ENCODE measurements at regions not wholly inside any gene's neighbourhood (a gene's known extent, or its start where the extent isn't known, plus 50 kb on each side); places are given as distances from the start of the nearest gene placed in this dataset.

DNA sequence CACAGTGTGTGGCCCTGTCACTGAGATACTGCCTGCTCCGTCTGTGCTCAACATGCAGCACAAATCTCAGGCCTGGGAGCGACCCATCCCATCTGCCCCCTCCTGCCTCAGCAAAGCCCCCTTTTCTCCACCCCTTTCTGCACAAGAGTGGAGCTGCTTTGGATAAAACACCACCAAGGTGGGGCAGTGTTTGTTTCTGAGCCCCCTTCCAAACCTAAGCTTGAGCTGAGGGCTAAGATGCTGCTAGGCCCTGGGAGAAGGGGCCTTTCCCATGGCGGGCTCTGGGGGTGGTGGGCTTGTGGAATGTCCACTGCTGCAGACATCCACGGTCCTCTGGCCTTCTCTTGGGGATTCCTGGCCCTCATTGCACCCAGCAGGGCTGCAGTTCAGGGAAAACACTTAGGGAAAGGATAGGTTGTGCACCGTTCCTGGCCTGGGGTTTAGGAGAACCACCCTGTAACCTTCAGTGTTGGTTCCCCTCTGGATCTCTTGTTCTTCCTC is 594.1 kb downstream of the TBC1D22A start:
- Histone ChIP-seq H3F3A (replicated peaks; ENCODE audit: low read depth) (no peaks in the 10 kb centered on the region), H3K4me3 (no peak overlapping the region), H3K79me2 (replicated peaks; ENCODE audit: insufficient read depth) (no peaks in the 10 kb centered on the region), H3K27me3 (ENCODE audit: insufficient read depth) (no peaks in the 10 kb centered on the region), H3K36me3 (ENCODE audit: insufficient read depth) (no peaks in the 10 kb centered on the region), H2AFZ (no peak overlapping the region), H3K4me2 (no peak overlapping the region), H3K4me1 (ENCODE audit: insufficient read depth) (no peaks in the 10 kb centered on the region), H4K20me1 (replicated peaks; ENCODE audit: insufficient read depth) (no peaks in the 10 kb centered on the region), H3K27ac (ENCODE audit: low read depth) (no peak overlapping the region), H3K9me2 (ENCODE audit: insufficient read depth) (no peaks in the 10 kb centered on the region)
- Mint-ChIP-seq H3K27ac (no peak overlapping the region), H3K27me3 (ENCODE audit: insufficient read depth, low read depth, poor library complexity) (no peaks in the 10 kb centered on the region), H3K9me3 (peaks cover 100% of the 10 kb centered on the region), H3K4me1 (no peaks in the 10 kb centered on the region), H3K36me3 (ENCODE audit: low read depth) (peaks cover 56% of the 10 kb centered on the region), H3K4me3 (no peak overlapping the region)
- TF ChIP-seq, protein P1, sequence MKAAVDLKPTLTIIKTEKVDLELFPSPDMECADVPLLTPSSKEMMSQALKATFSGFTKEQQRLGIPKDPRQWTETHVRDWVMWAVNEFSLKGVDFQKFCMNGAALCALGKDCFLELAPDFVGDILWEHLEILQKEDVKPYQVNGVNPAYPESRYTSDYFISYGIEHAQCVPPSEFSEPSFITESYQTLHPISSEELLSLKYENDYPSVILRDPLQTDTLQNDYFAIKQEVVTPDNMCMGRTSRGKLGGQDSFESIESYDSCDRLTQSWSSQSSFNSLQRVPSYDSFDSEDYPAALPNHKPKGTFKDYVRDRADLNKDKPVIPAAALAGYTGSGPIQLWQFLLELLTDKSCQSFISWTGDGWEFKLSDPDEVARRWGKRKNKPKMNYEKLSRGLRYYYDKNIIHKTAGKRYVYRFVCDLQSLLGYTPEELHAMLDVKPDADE (IDR thresholded peaks at IDR 0.05): no peak
- no peak for TF ChIP-seq POLR2AphosphoS5 (IDR thresholded peaks at IDR 0.05; ENCODE audit: low read depth)
- TF ChIP-seq, protein P2, sequence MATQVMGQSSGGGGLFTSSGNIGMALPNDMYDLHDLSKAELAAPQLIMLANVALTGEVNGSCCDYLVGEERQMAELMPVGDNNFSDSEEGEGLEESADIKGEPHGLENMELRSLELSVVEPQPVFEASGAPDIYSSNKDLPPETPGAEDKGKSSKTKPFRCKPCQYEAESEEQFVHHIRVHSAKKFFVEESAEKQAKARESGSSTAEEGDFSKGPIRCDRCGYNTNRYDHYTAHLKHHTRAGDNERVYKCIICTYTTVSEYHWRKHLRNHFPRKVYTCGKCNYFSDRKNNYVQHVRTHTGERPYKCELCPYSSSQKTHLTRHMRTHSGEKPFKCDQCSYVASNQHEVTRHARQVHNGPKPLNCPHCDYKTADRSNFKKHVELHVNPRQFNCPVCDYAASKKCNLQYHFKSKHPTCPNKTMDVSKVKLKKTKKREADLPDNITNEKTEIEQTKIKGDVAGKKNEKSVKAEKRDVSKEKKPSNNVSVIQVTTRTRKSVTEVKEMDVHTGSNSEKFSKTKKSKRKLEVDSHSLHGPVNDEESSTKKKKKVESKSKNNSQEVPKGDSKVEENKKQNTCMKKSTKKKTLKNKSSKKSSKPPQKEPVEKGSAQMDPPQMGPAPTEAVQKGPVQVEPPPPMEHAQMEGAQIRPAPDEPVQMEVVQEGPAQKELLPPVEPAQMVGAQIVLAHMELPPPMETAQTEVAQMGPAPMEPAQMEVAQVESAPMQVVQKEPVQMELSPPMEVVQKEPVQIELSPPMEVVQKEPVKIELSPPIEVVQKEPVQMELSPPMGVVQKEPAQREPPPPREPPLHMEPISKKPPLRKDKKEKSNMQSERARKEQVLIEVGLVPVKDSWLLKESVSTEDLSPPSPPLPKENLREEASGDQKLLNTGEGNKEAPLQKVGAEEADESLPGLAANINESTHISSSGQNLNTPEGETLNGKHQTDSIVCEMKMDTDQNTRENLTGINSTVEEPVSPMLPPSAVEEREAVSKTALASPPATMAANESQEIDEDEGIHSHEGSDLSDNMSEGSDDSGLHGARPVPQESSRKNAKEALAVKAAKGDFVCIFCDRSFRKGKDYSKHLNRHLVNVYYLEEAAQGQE (IDR thresholded peaks at IDR 0.05; ENCODE audit: unreplicated experiment): no peak
- TF ChIP-seq, protein P3, sequence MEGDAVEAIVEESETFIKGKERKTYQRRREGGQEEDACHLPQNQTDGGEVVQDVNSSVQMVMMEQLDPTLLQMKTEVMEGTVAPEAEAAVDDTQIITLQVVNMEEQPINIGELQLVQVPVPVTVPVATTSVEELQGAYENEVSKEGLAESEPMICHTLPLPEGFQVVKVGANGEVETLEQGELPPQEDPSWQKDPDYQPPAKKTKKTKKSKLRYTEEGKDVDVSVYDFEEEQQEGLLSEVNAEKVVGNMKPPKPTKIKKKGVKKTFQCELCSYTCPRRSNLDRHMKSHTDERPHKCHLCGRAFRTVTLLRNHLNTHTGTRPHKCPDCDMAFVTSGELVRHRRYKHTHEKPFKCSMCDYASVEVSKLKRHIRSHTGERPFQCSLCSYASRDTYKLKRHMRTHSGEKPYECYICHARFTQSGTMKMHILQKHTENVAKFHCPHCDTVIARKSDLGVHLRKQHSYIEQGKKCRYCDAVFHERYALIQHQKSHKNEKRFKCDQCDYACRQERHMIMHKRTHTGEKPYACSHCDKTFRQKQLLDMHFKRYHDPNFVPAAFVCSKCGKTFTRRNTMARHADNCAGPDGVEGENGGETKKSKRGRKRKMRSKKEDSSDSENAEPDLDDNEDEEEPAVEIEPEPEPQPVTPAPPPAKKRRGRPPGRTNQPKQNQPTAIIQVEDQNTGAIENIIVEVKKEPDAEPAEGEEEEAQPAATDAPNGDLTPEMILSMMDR (conservative IDR thresholded peaks at IDR 0.05; ENCODE audit: low read depth in 2 of 2): no peak
- TF ChIP-seq EZH2phosphoT487 (IDR thresholded peaks at IDR 0.05; ENCODE audit: unreplicated experiment): no peak
- TF ChIP-seq JUNB (IDR thresholded peaks at IDR 0.05; ENCODE audit: unreplicated experiment): no peak
- no peak for TF ChIP-seq CREB1 (CRISPR knock-in tag; IDR thresholded peaks at IDR 0.05; ENCODE audit: low read depth)
- DNase-seq (ENCODE audit: low spot score) (no peak), ATAC-seq (no peak)

DNA sequence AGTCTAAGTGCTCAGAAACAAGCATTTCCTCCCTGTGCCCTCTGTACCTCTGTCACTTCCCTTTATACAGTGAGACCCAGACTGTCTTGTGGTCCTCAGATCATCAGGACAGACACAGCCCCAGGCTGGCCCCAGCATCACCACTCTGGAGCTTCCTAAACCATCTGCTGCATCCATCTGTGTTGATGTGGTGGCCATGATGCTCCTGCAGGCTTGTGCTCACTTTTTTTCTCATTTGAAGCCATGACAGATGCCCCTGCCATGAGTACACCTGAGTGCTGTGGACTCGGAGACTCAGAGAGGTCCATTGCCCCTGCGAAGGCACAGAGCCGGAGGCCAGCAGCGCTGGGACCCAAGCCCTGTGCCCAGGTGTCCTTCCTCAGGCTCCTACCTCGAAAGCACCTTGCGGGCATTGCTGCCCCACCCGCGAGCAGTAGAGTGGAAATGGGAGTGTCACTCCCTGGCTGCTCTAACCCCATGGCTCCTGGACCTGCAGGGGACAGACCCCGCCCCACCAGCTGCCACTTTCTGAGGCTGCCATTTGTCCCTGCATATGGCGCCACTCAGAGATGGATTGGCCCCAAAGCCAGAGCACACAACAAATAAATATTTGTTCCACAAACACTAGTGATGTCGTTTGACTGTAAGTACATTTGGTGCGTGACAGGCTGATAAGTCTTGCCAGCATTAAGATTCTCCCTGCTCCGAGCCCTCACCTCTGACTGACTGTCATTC is 593.5 kb downstream of the TBC1D22A start:
- Histone ChIP-seq H4K20me1 (replicated peaks; ENCODE audit: insufficient read depth) (no peaks in the 10 kb centered on the region), H3K9me2 (ENCODE audit: insufficient read depth) (no peaks in the 10 kb centered on the region), H3K79me2 (replicated peaks; ENCODE audit: insufficient read depth) (no peaks in the 10 kb centered on the region), H2AFZ (no peak overlapping the region), H3K4me2 (no peak overlapping the region), H3K4me1 (ENCODE audit: insufficient read depth) (no peaks in the 10 kb centered on the region), H3K4me3 (no peak overlapping the region), H3K27me3 (ENCODE audit: insufficient read depth) (no peaks in the 10 kb centered on the region), H3F3A (replicated peaks; ENCODE audit: low read depth) (no peaks in the 10 kb centered on the region), H3K27ac (ENCODE audit: low read depth) (no peak overlapping the region), H3K36me3 (ENCODE audit: insufficient read depth) (no peaks in the 10 kb centered on the region)
- H3K4me1 Mint-ChIP-seq: no peaks in the 10 kb centered on the region
- peaks cover 100% of the 10 kb centered on the region for H3K9me3 Mint-ChIP-seq
- H3K27ac Mint-ChIP-seq: no peak overlapping the region
- DNase-seq (ENCODE audit: low spot score): no peak
- no peak for ATAC-seq
- H3K4me3 Mint-ChIP-seq: no peak overlapping the region
- H3K27me3 Mint-ChIP-seq (ENCODE audit: insufficient read depth, low read depth, poor library complexity): peaks cover 3% of the 10 kb centered on the region
- H3K36me3 Mint-ChIP-seq (ENCODE audit: low read depth): peaks cover 60% of the 10 kb centered on the region
- TF ChIP-seq NANOG (IDR thresholded peaks at IDR 0.05; ENCODE audit: borderline replicate concordance) (no peak), ZNF114 (CRISPR knock-in tag; IDR thresholded peaks at IDR 0.05) (no peak), EZH2phosphoT487 (IDR thresholded peaks at IDR 0.05; ENCODE audit: unreplicated experiment) (no peak), ZNF331 (CRISPR knock-in tag; IDR thresholded peaks at IDR 0.05; ENCODE audit: low read depth) (no peak)
- TF ChIP-seq, protein P3 (conservative IDR thresholded peaks at IDR 0.05; ENCODE audit: low read depth in 2 of 2): no peak

Data from GM23338 (cell line).